ENCODE measurements at regions not wholly inside any gene's neighbourhood (a gene's known extent, or its start where the extent isn't known, plus 50 kb on each side); places are given as distances from the start of the nearest gene placed in this dataset.

GRCh38 chr18:24974431-24974830 lies 377.5 kb downstream of the ZNF521 start:
- FAIRE-seq: no peak
- no peak for DNase-seq (ENCODE audit: insufficient read length, low spot score)

- DNase-seq (ENCODE audit: insufficient read length, low spot score) (no peak), FAIRE-seq (no peak)
These were observed 376.2 kb downstream of the ZNF521 start for GRCh38 chr18:24975496-24976372.

GRCh38 chr18:24976502-24976901 lies 375.5 kb downstream of the ZNF521 start:
- no peak for DNase-seq (ENCODE audit: insufficient read length, low spot score)
- no peak for FAIRE-seq

- FAIRE-seq: no peak
These were observed 372.7 kb downstream of the ZNF521 start for GRCh38 chr18:24979235-24979634.

GRCh38 chr18:24982831-24983230 lies 369.1 kb downstream of the ZNF521 start:
- DNase-seq (ENCODE audit: insufficient read length, low spot score) (no peak), FAIRE-seq (no peak)

More at GRCh38 chr18:24979235-24979634, 372.7 kb downstream of the ZNF521 start:
- DNase-seq (ENCODE audit: insufficient read length, low spot score): no peak

GRCh38 chr18:24983566-24984139 lies 368.3 kb downstream of the ZNF521 start:
- FAIRE-seq (no peak), DNase-seq (ENCODE audit: insufficient read length, low spot score) (no peak)

GRCh38 chr18:24985586-24985985 lies 366.4 kb downstream of the ZNF521 start:
- no peak for FAIRE-seq
- DNase-seq (ENCODE audit: insufficient read length, low spot score): no peak

GRCh38 chr18:24986666-24987302 lies 365.2 kb downstream of the ZNF521 start:
- no peak for FAIRE-seq
- DNase-seq (ENCODE audit: insufficient read length, low spot score): no peak

GRCh38 chr18:24987303-24988252 lies 364.4 kb downstream of the ZNF521 start:
- no peak for DNase-seq (ENCODE audit: insufficient read length, low spot score)
- no peak for FAIRE-seq

- FAIRE-seq (no peak), DNase-seq (ENCODE audit: insufficient read length, low spot score) (no peak)
These were observed 363.6 kb downstream of the ZNF521 start for GRCh38 chr18:24988253-24988840.

GRCh38 chr18:24989760-24990593 lies 362.0 kb downstream of the ZNF521 start:
- no peak for DNase-seq (ENCODE audit: insufficient read length, low spot score)
- no peak for FAIRE-seq

- FAIRE-seq: no peak
- DNase-seq (ENCODE audit: insufficient read length, low spot score): no peak
These were observed 361.3 kb downstream of the ZNF521 start for GRCh38 chr18:24990671-24991134.

GRCh38 chr18:24991141-24992060 lies 360.6 kb downstream of the ZNF521 start:
- no peak for DNase-seq (ENCODE audit: insufficient read length, low spot score)
- no peak for FAIRE-seq

- DNase-seq (ENCODE audit: insufficient read length, low spot score) (no peak), FAIRE-seq (no peak)
These were observed 359.5 kb downstream of the ZNF521 start for GRCh38 chr18:24992491-24992890.

- no peak for FAIRE-seq
These were observed 358.3 kb downstream of the ZNF521 start for GRCh38 chr18:24993628-24994027.

GRCh38 chr18:24995056-24995455 lies 356.9 kb downstream of the ZNF521 start:
- FAIRE-seq: no peak
- DNase-seq (ENCODE audit: insufficient read length, low spot score): no peak

More at GRCh38 chr18:24993628-24994027, 358.3 kb downstream of the ZNF521 start:
- no peak for DNase-seq (ENCODE audit: insufficient read length, low spot score)

GRCh38 chr18:24995755-24996154 lies 356.2 kb downstream of the ZNF521 start:
- no peak for FAIRE-seq
- DNase-seq (ENCODE audit: insufficient read length, low spot score): no peak

GRCh38 chr18:24999650-25000267 lies 352.2 kb downstream of the ZNF521 start:
- FAIRE-seq: no peak
- no peak for DNase-seq (ENCODE audit: insufficient read length, low spot score)

Measured in HTR-8/SVneo (cell line).